ENCODE measurements at regions not wholly inside any gene's neighbourhood (a gene's known extent, or its start where the extent isn't known, plus 50 kb on each side); places are given as distances from the start of the nearest gene placed in this dataset.
"Not testable (repeated sequence)": the region's sequence is repeated elsewhere in the genome, so short reads cannot be mapped to it uniquely, and the experiment has no call there.

- no peak for FAIRE-seq
These were observed 330.5 kb upstream of the KAZN start for GRCh38 chr1:14267991-14268390.

GRCh38 chr1:14270821-14271220 is 327.7 kb upstream of the KAZN start:
- no peak for FAIRE-seq

GRCh38 chr1:14273811-14274210 is 324.7 kb upstream of the KAZN start:
- FAIRE-seq = no peak

DNA sequence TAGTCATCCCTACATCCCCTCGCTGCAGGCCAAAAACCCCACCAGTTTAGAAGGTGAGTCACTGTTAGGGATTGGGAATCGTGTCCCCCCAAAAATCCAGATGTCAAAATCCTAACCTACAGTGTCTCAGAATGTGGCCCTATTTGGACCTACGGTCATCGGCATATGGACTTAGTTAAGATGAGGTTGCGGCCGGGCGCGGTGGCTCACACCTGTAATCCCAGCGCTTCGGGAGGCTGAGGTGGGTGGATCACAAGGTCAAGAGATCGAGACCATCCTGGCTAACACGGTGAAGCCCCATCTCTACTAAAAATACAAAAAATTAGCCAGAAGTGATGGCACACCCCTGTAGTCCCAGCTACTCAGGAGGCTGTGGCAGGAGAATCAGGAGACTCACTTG is 318.6 kb upstream of the KAZN start:
- not testable (repeated sequence) for FAIRE-seq

GRCh38 chr1:14280909-14281308 is 317.6 kb upstream of the KAZN start:
- no peak for FAIRE-seq

- no peak for FAIRE-seq
These were observed 317.1 kb upstream of the KAZN start for GRCh38 chr1:14281412-14281811.

DNA sequence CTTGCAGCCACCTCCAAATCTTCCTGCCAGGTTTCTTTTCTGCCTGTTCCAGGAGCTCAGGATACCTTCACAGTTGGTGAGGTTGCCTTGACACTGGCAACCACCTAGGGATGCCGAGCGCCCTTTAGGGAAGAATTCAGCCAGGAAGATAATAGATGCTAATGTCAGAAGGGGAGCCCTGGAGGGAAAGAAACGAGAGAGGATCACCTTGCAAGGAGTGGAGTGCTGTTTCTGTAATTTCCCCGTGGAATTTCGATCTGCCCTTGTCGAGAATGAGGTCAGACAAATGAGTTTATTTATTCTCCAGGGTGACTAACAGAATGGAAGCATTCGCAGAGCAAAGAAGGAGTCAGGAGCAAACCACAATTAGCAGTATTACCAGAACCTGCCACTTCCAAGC is 315.8 kb upstream of the KAZN start:
- no peak for FAIRE-seq

DNA sequence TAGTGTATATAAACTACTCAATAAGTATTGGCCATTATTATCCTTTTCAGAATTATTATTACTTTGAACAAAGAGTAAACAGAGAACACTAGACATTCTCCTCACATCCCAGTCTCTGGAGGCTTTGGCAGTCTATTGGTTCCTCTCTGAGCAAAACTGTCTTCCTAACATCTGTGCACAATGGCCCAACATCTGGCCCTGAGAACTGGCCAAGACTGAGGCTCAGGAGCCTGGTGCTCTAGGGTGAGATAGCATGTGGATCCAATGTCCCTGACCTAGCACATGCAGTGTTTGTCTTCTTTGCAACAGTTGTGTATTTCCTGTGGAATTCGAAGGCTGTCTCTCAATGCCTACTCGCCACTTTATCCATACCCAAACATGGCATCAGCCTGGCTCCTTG is 313.2 kb upstream of the KAZN start:
- FAIRE-seq = no peak

- not testable (repeated sequence) for FAIRE-seq
These were observed 307.3 kb upstream of the KAZN start for GRCh38 chr1:14291182-14291581.

DNA sequence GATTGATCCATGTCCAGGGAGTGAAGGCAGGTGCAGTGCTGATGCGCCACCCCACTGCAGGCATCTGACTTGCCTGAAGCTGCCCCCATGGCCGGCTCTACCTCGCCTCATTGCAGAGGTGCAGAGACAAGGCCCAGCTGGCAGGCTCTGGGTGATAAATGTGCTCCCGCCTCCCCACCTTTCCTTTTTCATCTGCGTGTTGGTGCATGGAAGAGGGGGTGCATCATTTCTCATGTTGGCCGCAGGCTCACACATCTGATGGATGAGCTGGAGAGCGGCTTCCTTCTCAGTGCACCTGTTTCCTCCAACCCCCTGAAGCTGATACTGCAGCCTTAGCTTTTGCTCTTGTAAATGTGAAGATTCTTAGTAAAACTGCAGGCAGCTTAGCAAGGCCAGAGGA is 306.0 kb upstream of the KAZN start:
- FAIRE-seq = no peak

GRCh38 chr1:14294006-14294405 is 304.5 kb upstream of the KAZN start:
- FAIRE-seq = no peak

DNA sequence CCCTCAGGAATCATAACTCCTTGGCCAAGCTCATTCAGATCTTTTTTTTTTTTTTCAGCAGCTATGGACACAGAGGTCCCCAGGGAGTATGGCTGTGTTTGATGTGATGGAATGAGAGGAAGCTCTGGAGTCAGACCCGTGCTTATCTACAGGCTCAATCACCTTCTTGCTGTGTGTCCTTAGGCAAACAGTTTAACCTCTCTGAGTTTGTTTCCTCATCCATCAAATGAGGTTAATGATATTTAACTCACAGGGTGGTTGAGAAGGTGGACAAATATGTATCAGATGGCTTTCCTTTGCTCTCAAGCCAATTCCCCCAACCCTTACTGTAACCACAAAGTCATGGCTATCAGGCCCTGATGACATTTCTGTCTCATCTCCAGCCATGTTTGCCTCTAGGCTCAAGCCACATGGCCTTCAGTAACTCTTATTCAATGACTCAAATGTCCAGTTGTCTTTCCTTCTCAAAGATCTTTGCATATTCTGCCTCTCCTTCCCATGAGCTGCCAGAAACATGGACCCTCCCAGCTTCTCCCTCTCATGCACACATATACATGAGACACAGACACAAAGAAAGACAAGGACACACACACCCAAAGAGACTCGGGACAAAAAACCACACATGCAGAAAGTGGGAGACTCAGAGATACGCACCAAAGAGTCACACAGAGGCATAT is 303.5 kb upstream of the KAZN start:
- no peak for FAIRE-seq

- FAIRE-seq = no peak
These were observed 301.7 kb upstream of the KAZN start for GRCh38 chr1:14296795-14297194.

- FAIRE-seq = no peak
These were observed 301.1 kb upstream of the KAZN start for GRCh38 chr1:14297356-14297755.

DNA sequence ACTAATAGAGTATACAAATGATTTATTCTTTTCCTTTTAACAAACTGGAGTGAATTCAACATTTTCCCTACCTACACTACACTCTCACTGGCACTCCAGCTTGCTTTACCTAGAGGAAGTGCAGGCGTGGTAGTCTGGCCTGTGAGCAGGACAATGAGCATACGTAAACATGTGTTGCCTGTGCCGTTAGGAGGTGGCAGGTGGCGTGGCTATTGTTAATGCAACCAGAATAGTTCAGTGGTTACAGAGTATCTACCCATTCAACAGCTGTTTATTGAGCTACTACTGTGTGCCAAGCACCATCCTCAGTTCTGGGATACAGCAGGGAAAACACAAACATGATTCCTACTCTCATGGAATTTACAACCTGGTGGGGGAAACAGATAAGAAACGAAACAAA is 299.7 kb upstream of the KAZN start:
- no peak for FAIRE-seq

DNA sequence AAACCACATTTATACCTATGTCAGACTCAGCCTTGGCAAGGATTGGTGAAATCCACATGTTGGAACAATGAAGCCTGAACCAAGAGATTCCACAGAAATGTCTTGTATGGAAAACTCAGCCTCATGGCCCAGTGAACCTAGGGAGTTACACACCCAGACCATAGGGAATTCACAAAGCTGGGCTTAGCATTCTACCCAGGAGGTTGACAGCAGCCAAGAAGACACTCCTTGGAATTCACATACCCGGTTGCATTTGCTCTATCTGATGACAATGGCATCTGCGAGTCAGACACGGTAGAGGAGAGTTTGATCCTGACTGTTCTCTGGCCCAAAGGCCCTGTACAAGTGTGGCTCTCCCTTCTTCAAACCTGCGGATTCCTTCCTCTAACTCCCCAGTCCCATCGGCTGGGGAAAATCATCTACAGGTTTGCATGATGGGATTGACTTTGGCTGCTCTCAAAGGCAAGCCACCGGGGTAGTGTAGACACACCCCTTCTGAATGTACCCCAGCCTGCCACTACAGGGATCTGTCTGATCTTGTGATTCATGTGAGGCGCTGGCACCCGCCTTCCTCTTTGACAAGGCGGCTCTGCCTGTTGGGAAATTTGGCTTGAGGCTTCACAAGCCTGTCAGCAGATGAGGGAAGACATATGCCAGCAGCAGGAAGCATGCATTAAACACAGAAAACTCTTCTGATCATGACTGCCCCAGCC is 297.3 kb upstream of the KAZN start:
- FAIRE-seq = no peak

DNA sequence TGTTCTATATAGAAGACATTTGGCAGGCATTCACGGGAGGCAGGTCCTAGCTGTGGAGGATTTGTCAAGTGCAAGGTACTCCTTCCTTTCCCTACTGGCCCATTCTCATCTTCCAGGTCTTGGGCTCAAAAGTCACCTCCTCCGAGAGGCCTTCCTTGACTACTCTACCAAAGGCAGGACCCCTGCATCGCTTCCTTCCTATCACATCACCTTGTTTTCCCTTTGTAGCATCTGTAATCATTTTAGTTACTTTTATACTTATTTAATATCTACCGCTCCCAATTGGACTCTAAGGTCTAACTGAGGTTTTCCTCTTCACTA is 296.8 kb upstream of the KAZN start:
- no peak for FAIRE-seq

GRCh38 chr1:14302025-14302424 is 296.5 kb upstream of the KAZN start:
- no peak for FAIRE-seq

DNA sequence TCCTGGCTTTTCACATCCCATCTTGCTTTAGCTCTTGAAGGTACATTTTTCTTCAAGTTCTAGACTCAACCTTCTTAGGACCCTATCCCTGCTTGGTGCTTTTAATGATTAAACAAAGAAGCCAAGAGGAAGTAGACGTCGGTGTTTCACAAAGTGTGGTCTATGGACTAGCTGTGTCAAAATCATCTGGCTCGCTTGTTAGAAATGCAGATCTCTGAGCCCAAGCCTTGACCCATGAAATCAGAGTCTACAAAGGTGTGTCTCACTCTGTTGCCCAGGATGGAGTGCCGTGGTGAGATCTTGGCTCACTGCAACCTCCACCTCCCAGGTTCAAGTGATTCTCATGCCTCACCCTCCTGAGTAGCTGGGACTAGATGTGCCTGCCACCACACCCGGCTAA is 295.5 kb upstream of the KAZN start:
- no peak for FAIRE-seq

GRCh38 chr1:14304381-14304865 is 294.1 kb upstream of the KAZN start:
- FAIRE-seq = no peak

- FAIRE-seq = no peak
These were observed 290.0 kb upstream of the KAZN start for GRCh38 chr1:14308460-14308859.

GRCh38 chr1:14309984-14310383 is 288.5 kb upstream of the KAZN start:
- no peak for FAIRE-seq

GRCh38 chr1:14310476-14310875 is 288.0 kb upstream of the KAZN start:
- no peak for FAIRE-seq

DNA sequence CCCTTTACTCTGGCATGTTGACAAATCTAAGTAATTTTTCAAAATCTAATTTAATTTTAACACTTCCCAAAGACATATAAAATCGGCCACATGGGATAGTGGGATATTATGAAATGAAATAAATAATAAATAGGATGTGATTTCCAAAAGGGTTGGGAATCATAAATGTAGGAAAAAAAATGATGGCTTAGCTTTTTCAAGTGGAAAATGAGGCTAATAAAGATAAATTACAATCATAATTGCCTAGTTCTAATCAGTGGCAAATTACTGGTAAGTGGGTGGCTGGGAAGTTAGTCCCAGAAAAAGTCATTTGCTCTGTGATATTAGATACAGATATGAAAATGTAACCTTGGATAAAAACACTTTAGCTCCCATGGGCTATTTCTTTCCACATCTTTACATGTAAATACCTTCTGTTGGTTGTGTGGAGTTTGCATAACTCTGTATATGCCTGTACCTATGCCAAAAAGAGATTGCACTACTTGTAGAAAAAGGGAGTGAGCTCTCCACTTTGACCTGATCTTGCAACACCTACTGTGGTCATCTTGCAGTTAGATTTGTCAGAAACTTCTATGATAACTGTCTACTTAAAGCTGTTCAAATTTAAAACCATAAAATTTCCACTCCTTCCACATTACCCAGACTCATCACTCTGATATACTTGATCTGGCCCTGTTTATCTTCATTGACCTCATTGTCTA is 284.6 kb upstream of the KAZN start:
- no peak for FAIRE-seq
